ENCODE measurements at regions not wholly inside any gene's neighbourhood (a gene's known extent, or its start where the extent isn't known, plus 50 kb on each side); places are given as distances from the start of the nearest gene placed in this dataset.

GRCh38 chr3:83740504-83740903 is 1218.3 kb upstream of the CADM2 start:
- TF ChIP-seq EZH2 (IDR thresholded peaks at IDR 0.05; ENCODE audit: borderline replicate concordance, low read length) (no peak), CTCF (IDR thresholded peaks at IDR 0.05; ENCODE audit: low read length) (no peak)

Data from OCI-LY1 (cell line).